Activated T-cell treated with anti-CD3 and anti-CD28 coated beads for 48 hours (primary cell): ENCODE measurements at regions not wholly inside any gene's neighbourhood (a gene's known extent, or its start where the extent isn't known, plus 50 kb on each side); places are given as distances from the start of the nearest gene placed in this dataset.

Experiments
- DNase-seq: peaks from one replicate; pipeline ENCODE4 v3.0.0-alpha.2; 2020; ENCODE audit warnings: low read depth

DNA sequence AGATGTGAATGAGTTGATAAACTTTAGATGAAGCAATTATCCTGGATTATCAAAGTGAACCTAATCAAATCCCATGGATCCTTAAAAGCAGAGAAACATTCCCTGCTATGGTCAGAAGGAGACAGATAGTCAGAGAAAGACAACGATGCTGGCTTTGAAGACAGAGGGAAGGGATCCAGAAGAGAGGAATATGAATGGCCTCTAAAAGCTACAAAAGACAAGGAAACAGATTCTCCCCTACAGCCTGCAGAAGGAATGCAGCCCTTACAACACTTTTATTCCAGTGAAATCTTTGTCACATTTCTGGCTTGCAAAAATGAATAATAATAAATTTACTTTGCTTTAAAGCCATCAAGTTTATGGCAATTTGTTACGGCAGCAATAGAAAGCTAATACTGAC, 1164.2 kb downstream of the PCDH17 start:
- no peak for DNase-seq

DNA sequence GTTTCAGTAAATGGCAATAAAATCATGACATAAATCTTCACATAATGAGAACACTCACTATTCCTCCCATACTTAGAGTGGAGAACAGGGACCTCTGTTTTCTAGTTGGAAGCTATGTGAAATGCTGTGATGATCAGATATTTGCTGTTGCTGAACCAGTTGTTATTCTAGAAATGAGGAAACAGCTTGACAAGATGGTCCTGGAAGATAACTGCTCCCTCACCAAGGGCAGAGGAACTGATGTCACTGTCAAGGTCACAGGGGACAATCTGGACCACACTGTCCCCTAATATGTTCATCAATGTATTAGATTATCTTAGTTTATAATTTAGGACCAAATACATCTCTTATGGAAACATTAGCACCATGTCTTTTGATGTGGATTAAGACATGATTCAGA, 1173.3 kb downstream of the PCDH17 start:
- DNase-seq = no peak

DNA sequence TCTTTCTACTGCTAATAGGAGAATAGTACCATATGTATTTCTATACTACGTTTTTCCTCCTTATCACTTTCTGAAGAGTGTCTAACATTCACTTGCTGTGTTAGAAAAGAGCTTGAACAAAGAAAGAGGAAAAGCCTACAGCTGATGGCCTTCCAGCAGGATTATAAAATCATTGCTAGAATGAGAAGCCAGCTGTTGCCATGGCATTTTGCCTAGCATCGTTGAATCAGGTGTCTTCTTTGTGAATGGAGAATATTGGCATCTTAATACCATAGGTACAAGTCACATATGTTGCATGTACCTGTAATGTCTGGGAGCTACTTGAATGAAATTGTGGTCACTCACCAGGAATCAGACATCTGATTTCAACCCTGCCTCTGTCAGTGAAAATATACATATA, 1174.9 kb downstream of the PCDH17 start:
- no peak for DNase-seq

DNA sequence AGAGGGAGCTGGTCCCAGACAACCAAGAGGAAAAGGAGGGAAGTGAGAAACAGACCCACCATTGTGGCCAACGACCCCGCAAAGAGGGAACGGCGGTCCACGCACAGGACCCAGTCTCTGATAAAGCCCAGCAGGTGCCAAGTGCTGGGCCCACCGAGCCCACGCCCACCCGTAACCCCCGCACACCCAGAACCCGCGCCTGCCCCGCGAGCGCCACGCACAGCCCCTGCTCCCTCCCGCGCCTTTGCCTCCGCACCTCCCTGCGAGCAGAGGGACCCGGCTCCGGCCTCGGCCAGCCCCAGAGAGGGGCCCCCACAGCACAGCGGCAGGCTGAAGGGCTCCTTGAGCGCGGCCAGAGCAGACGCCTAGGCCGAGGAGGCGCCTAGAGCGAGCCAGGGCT, 1192.2 kb downstream of the PCDH17 start:
- no peak for DNase-seq

DNA sequence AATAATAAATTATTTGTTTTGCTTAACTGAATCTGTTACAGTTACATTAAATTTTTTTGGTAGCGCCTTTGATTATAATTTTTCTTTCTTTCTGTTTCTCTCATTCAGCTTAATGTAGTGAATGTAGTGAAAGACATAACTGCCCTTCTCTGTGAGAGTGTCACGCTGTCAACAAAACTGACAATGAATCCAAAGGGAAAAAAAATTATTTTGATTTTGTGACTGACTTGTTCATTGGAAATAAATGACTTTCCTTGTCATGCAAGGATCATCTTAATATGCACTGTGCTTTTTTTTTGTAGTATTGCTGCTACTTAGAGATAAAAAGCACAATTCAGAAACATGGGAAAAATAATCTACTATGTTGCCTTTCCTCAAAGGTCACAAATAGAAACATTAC, 1196.4 kb downstream of the PCDH17 start:
- no peak for DNase-seq

DNA sequence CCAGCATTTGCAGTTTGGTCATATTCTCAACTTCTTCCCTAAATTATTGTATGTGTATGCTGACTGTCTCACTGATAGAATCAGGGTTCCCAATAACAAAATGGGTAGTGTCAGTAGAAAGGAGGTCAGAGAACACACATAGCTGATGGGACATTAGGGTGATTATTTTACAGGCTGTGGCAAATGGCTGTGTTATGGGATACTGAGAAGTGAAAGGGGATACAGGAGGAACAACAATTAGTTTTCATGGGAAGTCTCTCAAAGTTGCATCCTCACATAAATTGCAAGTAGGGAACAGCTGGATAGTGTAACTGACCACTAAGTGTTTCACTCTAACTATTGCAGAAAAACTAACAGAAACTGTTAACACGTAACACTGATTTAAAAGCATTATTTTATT, 1199.3 kb downstream of the PCDH17 start:
- DNase-seq = no peak

DNA sequence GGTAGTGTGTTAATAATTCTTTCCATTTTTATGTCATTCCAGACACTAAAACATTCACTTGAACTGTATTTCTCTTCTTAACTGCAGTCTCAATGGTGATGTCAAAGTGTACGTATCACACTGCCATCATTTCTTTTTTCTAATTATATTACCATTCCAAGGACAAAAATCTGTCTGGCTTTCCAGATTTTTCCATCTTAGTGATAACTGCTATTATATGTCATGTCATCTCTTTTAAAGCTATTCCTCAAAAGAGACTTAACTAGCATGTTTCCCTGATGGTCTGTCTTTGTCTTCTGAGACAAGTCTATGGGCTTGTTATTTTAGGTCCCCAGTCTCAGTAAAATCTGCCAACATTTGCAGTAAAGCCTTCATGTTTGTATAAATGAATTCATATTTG, 1207.1 kb downstream of the PCDH17 start:
- no peak for DNase-seq

DNA sequence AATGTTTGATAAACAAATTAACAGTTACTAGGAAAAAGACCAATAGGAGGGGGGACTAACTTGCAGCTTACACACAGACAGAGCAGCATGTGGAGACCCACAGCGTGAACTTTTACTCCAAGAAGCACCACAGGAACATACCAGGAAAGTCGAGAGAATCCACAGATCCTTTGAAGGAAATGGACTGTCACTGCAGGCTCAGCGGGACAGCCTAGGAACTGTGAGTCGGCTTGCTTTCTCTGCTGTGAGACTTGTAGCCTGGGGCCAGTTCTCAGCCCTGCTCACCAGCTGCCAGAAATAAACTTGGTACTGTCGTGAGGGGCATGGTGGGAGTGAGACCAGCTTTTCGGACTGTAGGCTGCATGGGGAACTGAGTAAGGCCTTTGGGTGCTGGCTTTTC, 1211.5 kb downstream of the PCDH17 start:
- no peak for DNase-seq

DNA sequence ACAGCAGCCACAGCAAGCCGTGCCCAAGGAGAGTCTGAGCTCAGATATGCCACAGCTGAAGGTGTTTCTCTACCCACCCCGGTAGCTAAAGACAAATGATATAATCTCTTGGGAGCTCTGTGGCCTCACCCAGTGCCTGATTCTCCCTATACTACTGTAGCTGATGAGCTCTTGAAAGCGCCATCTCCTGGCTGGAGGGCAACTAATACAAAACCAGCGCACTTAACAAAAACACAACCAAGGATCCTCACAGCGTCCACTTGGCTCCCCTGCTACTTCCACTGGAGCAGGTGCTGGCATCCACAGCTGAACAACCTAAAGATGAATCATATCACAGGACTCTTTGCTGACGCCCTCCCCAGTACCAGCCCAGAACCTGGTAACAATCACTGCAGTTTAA, 1212.0 kb downstream of the PCDH17 start:
- DNase-seq = no peak

DNA sequence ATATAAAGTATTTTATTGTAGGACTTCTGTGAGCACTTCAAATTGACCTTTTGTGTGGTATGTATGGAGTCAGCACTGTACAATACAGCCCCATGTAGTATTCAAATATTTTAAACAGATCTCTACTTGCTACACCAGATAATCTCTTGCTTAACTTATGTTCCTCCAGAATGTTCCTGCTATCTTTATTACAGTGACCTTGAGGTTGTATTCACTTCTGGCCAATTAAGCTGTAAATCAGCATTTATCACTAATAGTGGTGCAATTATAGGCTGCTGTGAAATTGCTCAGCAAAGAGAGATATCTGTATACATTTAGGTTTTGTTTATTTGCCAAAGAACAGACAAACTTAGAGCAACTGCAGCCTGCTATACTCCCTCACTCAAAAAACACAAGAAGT, 1218.6 kb downstream of the PCDH17 start:
- no peak for DNase-seq

DNA sequence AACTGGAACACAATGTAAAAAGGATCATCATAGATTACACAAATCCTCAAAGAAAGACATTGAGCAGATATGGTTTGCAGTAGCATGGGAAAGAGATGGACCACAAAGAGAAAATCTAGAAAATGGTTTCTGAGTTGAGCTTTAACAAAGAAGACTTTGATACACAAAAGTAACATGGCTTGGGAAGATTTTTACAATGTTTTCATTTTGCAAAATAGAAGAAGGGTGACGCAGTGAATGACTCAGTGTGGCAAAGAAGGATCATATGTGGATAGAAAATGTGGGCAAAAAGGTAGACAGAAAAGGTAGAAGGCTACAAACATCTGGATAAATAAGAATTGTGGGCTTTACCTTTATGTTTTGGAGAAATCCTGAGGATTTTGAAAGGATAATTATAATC, 1220.5 kb downstream of the PCDH17 start:
- no peak for DNase-seq

DNA sequence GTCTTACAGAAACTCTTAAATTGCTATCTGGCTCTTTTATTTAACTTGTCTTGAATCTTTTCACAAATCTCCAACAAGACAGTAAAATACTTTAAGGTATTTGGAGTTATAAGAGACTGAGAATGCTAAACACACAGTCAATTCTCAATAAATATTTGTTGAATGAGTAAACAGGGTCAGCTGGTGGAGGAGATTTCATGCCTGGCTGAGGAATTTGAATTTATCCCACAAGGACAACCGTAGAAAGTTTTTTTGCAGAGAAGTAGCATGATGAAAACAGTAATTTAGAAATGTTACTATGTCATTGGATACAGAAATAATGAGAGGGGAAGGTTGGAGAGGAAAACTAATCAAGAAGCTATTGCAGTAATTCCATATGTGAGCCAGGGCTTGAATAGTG, 1223.7 kb downstream of the PCDH17 start:
- DNase-seq = no peak

DNA sequence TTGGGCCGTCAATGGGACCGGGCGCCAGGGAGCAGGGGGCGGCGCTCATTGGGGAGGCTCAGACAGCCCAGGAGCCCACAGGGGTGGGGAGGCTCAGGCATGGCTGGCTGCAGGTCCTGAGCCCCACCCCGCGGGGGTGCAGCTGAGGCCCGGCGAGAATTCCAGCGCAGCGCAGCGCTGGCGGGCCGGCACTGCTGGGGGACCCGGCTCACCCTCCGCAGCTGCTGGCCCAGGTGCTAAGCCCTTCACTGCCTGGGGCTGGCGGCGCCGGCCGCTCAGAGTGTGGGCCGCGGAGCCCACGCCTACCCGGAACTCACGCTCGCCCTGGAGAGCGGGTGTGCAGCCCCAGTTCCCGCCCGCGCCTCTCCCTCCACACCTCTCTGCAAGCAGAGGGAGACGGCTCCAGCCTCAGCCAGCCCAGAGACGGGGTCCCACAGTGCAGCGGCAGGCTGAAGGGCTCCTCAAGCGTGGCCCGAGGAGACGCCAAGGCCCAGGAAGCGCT, 1227.4 kb downstream of the PCDH17 start:
- no peak for DNase-seq

DNA sequence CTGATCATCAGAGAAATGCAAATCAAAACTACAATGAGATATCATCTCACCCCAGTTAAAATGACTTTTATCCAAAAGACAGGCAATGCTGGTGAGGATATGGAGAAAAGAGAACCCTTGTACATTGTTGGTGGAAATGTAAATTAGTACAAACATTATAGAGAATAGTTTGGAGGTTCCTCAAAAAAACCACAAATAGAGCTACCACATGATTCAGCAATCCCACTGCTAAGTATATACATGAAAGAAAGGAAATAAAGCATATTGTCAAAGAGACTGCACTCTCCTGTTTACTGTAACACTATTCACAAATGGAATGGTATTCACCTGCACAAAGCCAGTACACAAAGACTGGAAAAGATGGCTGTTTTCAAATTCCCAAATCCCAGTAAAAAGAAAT, 1233.7 kb downstream of the PCDH17 start:
- DNase-seq = no peak

DNA sequence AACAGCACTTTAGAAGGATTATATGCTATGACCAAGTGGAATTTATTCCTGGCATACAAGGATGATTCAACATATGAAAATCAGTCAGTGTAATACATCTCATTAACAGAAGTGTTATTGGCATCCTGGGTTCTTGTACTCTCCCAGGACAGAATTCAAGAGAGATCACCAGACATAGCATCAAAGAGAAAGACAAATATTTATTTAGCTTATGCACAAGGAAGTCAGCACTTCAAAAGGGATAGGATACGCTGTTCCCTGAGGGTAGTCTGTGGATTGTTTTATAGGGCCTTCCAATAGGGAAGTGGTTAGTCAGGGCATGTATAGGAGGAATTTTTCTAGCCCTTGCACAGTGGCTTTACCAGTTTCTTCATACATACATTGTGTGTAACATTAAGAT, 1238.0 kb downstream of the PCDH17 start:
- DNase-seq = no peak

DNA sequence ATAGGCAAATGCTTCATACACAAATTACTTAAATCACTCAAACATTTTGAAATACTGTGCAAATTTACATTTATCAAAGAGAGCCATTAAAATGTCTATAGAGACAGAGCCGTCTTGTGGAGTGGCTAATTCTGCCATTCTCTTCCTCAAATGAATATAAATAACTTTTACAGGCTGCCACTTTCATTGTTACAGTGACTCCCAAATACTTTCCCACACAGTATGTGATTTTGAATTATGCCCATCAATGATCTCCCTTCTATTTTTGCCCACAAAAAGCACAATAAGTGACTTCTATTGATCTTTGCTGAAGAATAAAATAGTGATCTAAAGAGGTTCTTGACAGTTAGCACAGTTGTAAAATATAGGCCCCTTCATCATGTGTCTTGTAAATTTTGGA, 1244.9 kb downstream of the PCDH17 start:
- DNase-seq = no peak

DNA sequence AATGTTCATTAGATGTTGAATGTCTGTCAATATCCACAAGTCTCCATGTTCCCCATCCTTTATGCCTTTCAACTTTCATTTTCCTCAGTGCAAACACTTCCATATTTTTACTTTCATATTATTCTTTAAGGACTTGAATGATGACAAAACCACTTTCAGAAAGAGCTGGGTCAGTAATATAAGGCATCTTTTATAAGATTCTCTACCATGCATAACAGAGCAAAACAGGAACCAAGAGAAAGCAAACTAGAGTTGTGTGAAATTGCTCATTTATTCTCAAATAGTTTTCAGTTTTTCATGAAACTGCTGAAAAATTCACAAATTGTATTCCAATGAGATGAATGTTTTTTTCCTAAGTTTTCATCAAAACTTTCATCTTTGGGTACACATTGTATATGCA, 1247.6 kb downstream of the PCDH17 start:
- DNase-seq = no peak

DNA sequence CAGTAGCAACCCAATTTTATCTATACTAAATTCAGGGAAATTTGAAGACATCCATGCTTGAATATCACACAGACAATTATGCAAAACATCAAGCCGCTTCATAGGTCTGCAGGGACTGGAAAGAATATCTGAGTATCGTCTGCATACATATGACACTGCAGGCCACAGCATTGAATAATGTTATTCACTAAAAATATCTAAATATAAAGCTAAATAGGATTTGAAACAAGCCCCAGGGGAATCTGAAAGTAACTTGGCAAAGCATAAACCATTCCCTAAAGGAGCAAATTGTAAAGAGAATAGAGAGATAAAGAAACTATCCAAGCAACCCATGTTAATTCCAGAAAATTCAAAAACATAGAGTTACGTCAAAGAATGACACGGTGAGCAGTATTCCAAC, 1251.0 kb downstream of the PCDH17 start:
- DNase-seq = no peak

DNA sequence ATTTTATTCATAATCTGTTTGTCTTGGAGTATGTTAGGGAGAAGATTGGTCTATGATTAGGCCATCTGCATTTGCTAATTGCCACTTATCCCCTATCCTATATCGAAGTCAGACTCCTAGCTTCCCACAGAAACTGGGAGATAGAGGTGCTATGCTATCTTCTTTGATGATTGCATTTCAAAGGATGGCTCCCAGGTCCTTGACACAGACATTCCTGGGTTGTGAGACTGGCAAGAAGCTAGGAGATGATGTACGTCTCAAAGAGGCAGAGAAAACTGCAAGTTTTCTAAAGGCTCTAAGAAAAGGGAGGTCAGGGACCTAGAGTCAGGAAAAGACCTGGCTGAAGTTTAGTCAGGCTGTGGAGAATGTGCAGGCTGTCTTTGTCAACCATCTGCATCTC, 1251.9 kb downstream of the PCDH17 start:
- no peak for DNase-seq

DNA sequence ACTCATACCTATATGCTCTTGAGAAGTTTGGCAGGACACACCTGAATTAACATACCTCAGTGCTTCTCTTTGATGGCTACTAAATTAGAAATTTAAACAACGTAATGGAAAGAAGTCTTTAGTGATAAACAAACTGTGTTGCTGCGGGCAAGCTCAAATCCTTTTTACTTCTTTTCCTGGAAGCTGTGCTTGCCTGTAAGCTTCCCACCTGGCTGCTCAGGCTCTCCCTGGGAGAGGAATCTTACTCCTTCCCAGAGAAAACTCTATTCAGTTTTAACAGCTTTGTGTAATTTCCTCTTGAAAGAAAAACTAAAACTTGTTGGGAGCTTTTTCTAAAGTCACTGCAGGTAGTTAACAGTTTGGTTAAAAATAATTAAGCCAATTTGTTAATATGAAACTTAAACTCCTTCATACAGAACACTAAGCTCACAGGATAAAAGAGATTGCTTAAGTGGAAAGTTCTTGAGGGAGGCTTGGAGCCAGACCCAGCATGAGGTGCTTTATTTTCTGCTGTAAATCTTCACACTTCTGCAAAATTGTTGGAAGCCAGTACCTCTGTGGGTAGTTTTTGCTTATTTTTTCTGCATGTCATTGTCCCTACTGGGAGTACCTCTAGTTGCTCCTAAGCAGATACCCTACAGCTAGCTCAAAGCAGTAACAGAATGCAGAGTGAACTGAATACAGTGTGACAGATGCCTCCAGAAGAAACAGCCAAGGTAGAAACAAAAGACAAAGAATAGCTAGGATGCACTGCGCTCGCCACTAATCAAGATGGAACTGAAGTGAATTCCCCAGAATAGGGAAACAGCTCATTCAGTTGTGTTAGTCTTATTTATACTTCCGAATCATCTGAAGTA, 1253.0 kb downstream of the PCDH17 start:
- no peak for DNase-seq

DNA sequence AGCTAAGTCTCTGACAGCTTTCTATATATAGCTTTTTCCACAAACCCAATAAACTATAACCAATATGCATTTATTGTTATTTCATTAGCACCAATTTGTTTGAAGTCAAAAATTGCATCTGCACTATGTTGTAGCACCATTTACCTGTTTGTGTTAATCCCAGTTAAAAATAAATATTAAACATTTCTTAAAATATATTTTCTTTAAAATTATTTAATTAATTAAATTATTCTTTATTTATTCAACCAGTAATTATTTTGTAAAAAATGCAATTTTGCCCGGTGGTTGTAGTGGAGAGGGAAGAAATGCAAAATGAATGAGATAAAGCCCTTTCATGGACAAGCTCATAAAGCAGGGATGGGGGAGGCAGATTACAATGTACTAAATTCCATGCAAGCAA, 1257.9 kb downstream of the PCDH17 start:
- no peak for DNase-seq

DNA sequence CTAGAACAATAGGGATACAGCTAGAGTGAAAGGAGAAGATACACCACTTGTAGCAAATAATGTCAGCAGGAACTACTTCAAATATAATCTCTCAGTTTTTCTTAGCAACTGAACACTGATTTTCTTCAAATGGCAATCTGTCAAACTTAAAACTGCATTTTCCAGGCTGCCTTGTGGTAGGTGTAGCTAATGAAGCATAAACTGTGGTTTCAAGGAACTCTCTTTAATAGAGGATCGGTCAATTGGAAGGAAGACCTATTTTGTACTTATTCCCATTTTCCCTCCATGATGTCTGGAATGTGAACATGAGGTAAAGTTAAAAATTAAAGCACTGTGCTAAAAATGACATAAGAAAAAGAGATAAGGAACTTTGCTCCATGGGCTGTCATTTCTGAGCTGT, 1261.9 kb downstream of the PCDH17 start:
- no peak for DNase-seq

DNA sequence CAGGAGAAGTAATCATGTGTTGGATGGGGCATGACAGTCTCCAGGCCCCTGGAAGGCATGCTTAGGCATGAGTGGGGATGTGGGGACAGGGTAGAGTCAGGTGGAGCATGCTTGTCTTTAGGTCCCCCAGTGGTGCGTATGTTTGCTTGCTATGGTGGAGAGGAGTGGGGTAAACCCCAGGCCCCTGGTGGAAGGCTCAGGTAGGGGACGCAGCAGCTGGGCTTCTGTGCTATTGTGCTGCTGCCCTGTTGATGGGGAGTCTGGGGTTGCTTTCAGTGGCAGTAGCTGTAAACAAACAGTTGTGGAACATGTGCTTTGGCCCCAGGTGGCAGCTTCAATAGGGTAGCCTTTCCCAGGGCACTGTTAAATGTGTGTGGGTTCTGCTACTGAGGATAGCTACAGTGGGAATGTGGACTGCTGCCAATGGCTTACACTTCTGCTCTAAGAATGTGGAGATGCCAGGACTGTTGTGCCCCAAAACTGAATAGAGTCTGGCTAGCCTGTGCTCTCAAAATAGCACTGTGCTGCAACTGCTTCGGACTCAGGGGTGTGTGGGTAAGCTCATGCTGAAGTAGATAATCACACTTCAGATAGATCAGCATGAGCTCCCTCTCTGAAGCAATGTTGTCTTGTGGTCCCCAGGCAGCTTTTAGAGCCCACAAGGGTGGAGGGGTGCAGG, 1257.3 kb downstream of the DIAPH3 start:
- no peak for DNase-seq

DNA sequence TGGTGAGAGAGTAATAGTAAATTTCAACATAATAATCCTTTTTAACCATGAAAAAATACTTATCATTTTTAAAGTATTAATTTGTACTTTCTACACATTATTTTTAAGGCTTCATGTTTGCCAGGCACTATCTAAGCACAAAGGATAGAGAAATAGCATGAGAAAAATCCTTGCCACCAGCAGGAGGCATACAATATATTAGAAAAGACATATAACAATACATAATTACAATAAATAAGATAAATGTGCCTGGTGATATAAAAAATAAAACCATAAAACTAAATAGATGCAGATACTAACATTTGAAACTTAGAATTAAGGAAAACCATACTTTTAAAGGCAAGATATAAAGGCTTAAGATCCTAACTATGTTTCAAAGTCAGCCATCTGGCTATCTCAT, 1256.4 kb downstream of the DIAPH3 start:
- DNase-seq = no peak
